ENCODE measurements at regions not wholly inside any gene's neighbourhood (a gene's known extent, or its start where the extent isn't known, plus 50 kb on each side); places are given as distances from the start of the nearest gene placed in this dataset.

GRCh38 chr3:21067031-21067813 is 683.8 kb downstream of the ZNF385D start:
- no peaks in the 10 kb centered on the region for H3K4me1 Mint-ChIP-seq (ENCODE audit: low read depth, unreplicated experiment)
- no TSS peak for BruUV-seq (replicated peaks)
- no peak overlapping the region for H3K27ac Mint-ChIP-seq (ENCODE audit: unreplicated experiment)
- no peak for TF ChIP-seq CTCF (IDR thresholded peaks at IDR 0.05; ENCODE audit: insufficient read depth in 1 of 2, low read depth in 1 of 2, low read length in 1 of 2, severe bottlenecking in 1 of 2, unreplicated experiment in 1 of 2)
- no peaks in the 10 kb centered on the region for H3K27me3 Mint-ChIP-seq (ENCODE audit: insufficient read depth, unreplicated experiment)
- Histone ChIP-seq H3K4me1 (no peaks in the 10 kb centered on the region), H3K27me3 (replicated peaks; ENCODE audit: control insufficient read depth, insufficient read depth, low read length) (no peaks in the 10 kb centered on the region), H3K36me3 (ENCODE audit: control insufficient read depth, insufficient read depth, low read length) (no peaks in the 10 kb centered on the region), H3K4me3 (ENCODE audit: low read depth, low read length) (no peak overlapping the region), H3K9me3 (no peaks in the 10 kb centered on the region)
- POLR2A ChIA-PET: no interaction called here
- no peaks in the 10 kb centered on the region for H3K36me3 Mint-ChIP-seq (ENCODE audit: insufficient read depth, unreplicated experiment)
- no peak overlapping the region for H3K4me3 Mint-ChIP-seq (ENCODE audit: unreplicated experiment)
- intact Hi-C loops (cut with micrococcal nuclease; ENCODE audit: unreplicated experiment): no loop called here
- DNase-seq: no peak
- no peaks in the 10 kb centered on the region for H3K9me3 Mint-ChIP-seq (ENCODE audit: unreplicated experiment)
- CTCF ChIA-PET: no interaction called here

GRCh38 chr3:21062831-21063294 is 688.1 kb downstream of the ZNF385D start:
- Histone ChIP-seq H3K27me3 (replicated peaks; ENCODE audit: control insufficient read depth, insufficient read depth, low read length) (no peaks in the 10 kb centered on the region), H3K4me3 (ENCODE audit: low read depth, low read length) (no peak overlapping the region), H3K9me3 (no peaks in the 10 kb centered on the region), H3K36me3 (ENCODE audit: control insufficient read depth, insufficient read depth, low read length) (no peaks in the 10 kb centered on the region), H3K4me1 (no peaks in the 10 kb centered on the region)
- no peaks in the 10 kb centered on the region for H3K27me3 Mint-ChIP-seq (ENCODE audit: insufficient read depth, unreplicated experiment)
- ChIA-PET POLR2A (no interaction called here), CTCF (no interaction called here)
- H3K27ac Mint-ChIP-seq (ENCODE audit: unreplicated experiment): no peak overlapping the region
- H3K4me3 Mint-ChIP-seq (ENCODE audit: unreplicated experiment): no peak overlapping the region
- no peaks in the 10 kb centered on the region for H3K4me1 Mint-ChIP-seq (ENCODE audit: low read depth, unreplicated experiment)
- intact Hi-C loops (cut with micrococcal nuclease; ENCODE audit: unreplicated experiment): no loop called here
- no peaks in the 10 kb centered on the region for H3K9me3 Mint-ChIP-seq (ENCODE audit: unreplicated experiment)
- DNase-seq: no peak
- no peaks in the 10 kb centered on the region for H3K36me3 Mint-ChIP-seq (ENCODE audit: insufficient read depth, unreplicated experiment)
- no peak for TF ChIP-seq CTCF (IDR thresholded peaks at IDR 0.05; ENCODE audit: insufficient read depth in 1 of 2, low read depth in 1 of 2, low read length in 1 of 2, severe bottlenecking in 1 of 2, unreplicated experiment in 1 of 2)
- no TSS peak for BruUV-seq (replicated peaks)

GRCh38 chr3:21059404-21059803 is 691.6 kb downstream of the ZNF385D start:
- H3K27me3 Mint-ChIP-seq (ENCODE audit: insufficient read depth, unreplicated experiment): peaks cover 4% of the 10 kb centered on the region
- no peaks in the 10 kb centered on the region for H3K9me3 Mint-ChIP-seq (ENCODE audit: unreplicated experiment)
- DNase-seq: no peak
- no peaks in the 10 kb centered on the region for H3K4me1 Mint-ChIP-seq (ENCODE audit: low read depth, unreplicated experiment)
- H3K36me3 Mint-ChIP-seq (ENCODE audit: insufficient read depth, unreplicated experiment): no peaks in the 10 kb centered on the region
- H3K27ac Mint-ChIP-seq (ENCODE audit: unreplicated experiment): no peak overlapping the region
- no peaks in the 10 kb centered on the region for H3K36me3 ChIP-seq (ENCODE audit: control insufficient read depth, insufficient read depth, low read length)
- POLR2A ChIA-PET: no interaction called here
- no peak overlapping the region for H3K4me3 Mint-ChIP-seq (ENCODE audit: unreplicated experiment)
- H3K9me3 ChIP-seq: no peaks in the 10 kb centered on the region
- intact Hi-C loops (cut with micrococcal nuclease; ENCODE audit: unreplicated experiment): no loop called here
- CTCF ChIA-PET: no interaction called here
- H3K4me1 ChIP-seq: no peaks in the 10 kb centered on the region
- TF ChIP-seq CTCF (IDR thresholded peaks at IDR 0.05; ENCODE audit: insufficient read depth in 1 of 2, low read depth in 1 of 2, low read length in 1 of 2, severe bottlenecking in 1 of 2, unreplicated experiment in 1 of 2): no peak
- H3K4me3 ChIP-seq (ENCODE audit: low read depth, low read length): no peak overlapping the region
- H3K27me3 ChIP-seq (replicated peaks; ENCODE audit: control insufficient read depth, insufficient read depth, low read length): no peaks in the 10 kb centered on the region
- BruUV-seq (replicated peaks): no TSS peak

Data from Caco-2 (cell line).